GM18505 (cell line): ENCODE measurements at regions not wholly inside any gene's neighbourhood (a gene's known extent, or its start where the extent isn't known, plus 50 kb on each side); places are given as distances from the start of the nearest gene placed in this dataset.

Source experiments
- ATAC-seq: cut with Tn5 transposase; IDR thresholded peaks from one replicate; pipeline ENCODE4 v1.9.1; 2021; ENCODE audit not compliant: unreplicated experiment
- POLR2A ChIP-seq: IDR thresholded peaks from 4 replicates; pipeline ENCODE4 v1.6.1; 2011; ENCODE audit warnings: borderline replicate concordance; ENCODE audit not compliant: insufficient read depth, insufficient read length; ENCODE audit errors: extremely low read depth

DNA sequence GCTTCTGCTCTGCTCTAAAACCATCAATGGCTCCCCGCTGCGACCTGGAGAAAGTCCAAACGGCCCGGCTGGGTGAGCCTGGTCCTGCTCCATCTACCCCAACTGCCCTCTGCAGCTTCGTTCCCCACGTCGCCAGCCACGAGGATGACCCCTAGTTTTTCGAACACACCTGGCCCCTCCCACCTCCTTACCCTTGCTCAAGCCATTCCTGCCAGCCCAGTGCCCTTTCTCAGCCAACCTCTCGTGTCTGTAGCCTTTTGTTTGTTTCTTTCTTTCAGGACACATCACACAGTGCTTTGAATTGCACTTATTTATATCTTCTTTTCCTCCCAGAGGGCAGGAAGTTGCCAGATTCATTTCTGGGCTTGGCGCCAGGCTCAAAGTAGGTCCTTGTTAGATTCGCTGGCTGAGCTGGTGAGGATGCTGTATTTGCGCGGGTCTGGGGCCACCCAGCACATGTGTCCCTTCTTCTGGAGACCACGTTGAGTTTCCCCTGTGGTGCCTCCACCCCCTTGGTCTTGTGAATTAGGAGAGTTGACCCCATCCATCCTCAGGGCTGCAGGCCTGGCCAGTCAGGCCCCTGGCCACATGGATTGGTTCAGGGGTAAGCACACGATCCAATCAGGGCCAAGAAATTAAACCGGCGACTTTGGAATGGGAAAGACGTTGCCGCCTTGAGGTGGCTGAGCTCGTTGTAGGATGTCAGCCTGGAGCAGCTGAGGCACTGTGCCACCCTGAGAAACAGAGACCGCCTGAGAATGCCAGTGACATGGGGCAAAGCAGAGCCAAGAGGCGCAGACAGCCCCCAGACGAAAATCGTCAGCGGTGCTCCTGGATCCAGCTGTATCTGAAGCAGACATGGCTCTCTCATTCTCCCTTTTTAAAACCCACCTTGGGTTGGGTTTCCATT is 156.0 kb downstream of the CEBPB start:
- no peak for TF ChIP-seq POLR2A
- ATAC-seq: no peak

DNA sequence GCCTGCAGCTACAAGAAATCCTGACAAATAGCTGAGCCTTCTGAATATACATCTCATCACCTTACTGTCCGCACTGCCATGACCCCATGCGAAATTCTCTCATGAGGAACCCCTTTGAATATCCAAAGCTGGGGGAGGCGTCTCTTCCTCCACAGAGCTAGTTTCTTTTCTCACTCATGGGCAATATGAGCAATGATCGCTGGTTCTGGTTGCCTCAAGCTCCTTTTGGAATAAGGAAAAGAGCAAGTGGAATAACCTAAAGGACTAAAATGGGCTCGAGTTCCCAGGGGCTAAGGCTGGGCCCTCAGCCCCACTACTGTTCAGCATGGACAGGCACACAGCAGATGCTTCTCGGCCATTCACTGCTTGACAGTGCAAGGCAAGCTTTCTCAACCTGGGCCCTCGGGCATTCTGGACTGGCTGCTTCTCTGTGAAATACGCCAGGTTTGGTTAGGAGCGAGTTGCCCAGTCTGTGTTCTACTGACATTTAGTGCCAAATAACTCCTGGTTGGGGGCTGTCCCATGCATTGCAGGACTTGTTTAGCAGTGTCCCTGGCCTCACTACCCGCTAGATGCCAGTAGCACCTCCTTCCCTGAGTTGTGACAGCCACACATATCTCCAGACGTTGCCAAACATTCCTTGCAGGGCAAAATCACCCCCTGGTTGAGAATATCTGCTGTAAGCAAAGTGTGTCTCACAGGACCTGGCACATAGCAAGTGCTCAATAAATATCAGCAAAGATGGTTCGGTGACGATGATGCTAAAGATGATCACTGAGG is 156.8 kb downstream of the CEBPB start:
- TF ChIP-seq POLR2A: no peak
- no peak for ATAC-seq

DNA sequence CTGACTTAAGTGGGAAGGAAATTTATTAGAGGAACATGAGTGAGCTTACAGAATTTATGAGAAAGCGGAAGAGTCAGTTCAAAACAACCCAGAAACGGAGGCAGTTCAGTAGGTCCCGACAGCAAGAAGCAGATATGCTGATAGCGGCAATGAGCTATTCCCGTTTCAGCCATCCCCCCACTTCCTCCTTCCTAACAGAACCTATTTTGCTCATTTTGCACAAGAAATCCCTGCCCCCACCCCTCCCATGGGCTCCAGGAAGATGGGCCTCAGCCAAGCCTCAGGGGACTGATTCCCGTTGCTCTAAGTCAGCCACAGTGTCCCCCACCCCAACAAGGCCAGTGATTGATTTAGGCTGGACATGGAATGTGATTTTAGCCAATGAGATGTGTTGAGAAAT is 157.5 kb downstream of the CEBPB start:
- TF ChIP-seq POLR2A: no peak
- ATAC-seq: no peak

DNA sequence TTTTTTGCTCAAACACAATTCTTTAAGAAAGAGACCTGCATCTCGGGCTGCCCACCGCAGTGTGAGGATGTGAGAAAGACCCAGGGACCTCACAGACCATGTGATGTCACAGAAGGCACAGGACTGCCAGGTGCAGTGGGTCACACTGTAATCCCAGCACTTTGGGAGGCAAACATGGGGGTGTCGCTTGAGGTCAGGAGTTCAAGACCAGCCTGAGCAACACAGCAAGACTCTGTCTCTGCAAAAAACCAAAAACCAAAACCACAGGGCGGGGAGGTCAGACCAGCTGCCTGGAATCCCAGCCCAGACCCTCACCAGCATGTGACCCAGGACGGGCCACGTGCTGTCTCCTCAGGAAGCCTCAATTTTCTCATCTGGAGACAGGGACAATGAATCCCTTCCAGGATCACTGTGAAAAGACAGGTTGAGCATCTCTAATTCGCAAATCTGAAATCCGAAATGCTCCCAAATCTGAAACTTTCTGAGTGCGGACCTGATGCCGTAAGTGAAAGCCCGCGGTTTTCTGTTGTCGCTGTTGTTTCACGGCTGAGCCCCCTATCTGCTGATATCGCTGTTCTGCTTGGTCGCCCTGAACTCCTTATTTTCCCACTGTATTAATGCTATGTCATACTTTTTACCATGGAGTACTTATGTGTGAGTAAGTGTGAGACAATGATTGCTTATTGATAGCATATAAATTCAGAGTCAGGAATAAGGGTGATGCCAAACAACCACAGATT is 159.5 kb upstream of the PTPN1 start:
- TF ChIP-seq POLR2A: no peak
- ATAC-seq: no peak

DNA sequence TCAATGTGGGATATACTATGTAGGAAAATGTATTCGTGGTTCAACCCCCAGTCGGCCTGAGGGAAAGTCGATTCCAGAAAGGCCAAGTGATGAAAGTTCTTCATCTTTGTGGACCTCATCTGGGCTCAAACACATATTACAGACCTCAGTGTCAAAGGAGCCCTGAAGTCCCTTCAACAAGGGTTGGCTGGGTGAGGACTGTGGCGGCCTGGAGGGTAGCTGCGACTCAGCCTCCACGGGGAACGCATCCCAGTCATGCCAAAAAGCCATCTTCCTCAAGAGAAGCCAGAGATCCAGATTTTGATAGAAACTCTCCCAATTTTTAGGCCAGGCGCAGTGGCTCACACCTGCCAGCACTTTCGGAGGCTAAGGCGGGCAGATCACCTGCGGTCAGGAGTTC is 158.6 kb upstream of the PTPN1 start:
- TF ChIP-seq POLR2A: no peak
- no peak for ATAC-seq

DNA sequence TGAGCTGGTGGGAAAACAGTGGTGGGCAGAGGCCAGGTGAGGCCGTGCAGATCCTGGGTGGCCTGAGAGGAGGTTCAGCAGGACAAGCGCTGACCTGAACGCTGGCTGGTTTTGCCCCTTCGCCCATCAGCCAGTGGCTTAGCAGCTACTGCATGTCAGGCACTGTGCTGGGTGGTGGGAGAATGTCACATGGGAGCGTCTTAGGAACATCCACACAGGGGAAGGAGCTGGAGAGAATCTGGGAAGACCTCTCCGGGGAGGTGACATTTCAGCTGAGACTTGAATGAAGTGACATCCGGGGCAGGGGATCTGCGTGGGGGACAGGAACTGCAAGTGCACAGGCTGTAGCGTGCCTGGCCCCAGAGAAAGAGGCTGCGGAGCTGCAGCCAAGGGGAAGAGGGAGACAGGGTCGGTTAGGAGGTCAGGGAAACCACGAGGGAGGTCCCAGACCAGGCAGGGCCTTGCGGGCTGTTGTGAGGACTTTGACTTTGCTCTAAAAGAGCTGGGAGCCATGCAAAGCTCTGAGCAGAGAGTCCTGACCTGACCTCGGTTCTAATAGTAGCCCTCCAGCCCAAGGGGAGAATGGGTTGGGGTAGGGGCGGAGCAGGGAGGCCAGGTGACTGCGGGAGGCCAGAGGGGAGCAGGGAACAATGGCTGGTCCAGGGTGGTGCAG is 156.8 kb upstream of the PTPN1 start:
- TF ChIP-seq POLR2A: no peak
- ATAC-seq: no peak

DNA sequence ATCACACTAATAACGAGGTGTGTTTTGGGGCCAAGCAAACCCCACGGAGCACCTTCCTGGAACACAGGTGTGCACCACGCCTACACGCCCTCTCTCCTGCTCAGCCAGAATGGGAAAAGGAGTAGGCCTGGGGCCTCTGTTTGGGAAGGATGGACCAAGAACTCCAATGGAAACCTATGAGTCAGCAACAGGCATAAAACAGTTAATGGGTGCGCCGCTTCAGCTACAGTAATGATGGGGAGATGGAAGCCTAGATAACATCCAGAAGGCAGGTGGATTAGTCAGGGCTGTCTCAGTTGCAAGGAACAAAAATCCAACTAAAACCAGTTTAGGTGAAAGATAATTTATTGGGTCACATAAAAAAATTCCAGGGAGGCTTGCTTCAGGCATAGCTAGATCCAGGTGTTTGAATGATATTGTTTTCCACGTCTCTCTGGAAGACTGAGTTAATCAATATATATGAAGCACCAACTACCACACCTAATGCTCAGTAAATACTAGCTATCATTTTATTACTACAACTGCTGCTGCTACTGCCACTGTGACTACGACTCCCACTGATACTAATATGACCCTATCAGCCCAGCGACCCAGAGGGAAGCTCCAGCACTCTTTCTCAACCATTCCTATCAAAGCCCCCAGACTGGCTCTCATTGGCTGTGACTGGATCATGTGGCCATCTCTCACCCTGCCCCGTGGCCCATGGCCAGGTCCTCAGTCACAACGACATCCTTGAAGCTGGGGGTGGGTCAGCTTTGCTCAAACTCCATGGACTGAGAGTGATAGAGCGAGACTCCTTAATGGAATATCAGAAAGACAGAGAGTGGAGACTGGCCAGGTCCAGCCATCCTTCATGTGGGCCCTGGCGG is 155.2 kb upstream of the PTPN1 start:
- no peak for ATAC-seq
- no peak for TF ChIP-seq POLR2A

DNA sequence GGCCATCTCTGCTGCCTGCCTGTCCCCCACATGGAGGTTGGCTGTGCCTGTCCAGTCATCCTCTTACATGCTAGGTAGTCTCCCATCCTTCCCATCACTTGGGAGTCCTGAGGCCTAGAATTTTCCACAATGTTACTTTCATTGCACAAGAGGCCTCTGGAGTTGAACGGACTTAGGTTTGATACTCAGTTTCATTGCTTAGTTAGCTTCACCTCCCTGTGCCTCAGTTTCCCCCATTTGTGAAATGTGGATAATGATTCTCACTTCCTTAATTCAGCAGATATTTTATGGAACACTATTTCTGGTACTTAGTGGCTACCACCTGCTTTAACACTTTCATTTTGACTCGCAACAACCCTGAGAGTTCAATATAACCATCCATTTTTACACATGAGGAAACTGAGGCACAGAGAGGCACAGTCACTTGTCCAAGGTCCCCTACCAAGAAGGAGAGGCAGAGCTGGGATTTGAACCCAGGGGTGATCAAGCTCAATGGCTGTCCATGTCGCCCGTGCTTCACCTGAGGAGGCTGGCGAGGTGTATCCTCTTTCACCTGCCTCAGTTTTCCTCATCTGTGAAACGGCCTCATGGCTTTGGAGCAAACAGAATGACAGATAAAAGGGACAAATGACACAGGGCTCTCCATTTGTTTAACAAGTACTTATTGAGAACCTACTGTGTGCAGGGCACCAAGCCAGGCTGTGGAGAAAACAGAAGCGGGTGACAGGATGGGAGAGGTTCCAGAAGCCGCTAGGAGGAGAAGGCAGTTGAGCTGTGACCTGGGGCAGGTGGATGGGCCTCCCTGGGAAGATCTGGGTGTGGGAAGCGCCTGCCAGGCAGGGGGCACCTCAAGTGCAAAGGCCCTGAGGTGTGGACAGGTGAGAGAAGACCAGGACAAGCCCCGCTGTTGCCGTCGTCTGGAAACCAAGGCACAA is 154.3 kb upstream of the PTPN1 start:
- no peak for ATAC-seq
- no peak for TF ChIP-seq POLR2A

DNA sequence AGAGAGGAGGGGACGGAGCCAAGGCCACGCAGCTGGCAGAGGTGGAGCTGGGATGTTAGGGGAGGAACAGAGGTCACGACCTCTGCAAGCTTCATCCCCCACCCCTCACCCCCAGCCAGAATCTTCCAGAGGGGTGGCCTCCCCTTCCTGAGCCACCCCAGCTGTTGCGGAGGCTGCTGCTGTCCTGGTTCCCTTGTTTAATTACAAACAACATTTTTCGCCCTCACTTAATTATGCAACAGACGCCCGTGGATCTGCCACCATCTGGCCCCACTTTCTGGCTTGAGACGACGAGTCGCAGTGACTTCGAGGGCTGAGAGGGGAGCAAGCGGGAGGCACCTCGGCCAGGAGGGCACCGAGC is 153.7 kb upstream of the PTPN1 start:
- no peak for TF ChIP-seq POLR2A
- ATAC-seq: no peak

DNA sequence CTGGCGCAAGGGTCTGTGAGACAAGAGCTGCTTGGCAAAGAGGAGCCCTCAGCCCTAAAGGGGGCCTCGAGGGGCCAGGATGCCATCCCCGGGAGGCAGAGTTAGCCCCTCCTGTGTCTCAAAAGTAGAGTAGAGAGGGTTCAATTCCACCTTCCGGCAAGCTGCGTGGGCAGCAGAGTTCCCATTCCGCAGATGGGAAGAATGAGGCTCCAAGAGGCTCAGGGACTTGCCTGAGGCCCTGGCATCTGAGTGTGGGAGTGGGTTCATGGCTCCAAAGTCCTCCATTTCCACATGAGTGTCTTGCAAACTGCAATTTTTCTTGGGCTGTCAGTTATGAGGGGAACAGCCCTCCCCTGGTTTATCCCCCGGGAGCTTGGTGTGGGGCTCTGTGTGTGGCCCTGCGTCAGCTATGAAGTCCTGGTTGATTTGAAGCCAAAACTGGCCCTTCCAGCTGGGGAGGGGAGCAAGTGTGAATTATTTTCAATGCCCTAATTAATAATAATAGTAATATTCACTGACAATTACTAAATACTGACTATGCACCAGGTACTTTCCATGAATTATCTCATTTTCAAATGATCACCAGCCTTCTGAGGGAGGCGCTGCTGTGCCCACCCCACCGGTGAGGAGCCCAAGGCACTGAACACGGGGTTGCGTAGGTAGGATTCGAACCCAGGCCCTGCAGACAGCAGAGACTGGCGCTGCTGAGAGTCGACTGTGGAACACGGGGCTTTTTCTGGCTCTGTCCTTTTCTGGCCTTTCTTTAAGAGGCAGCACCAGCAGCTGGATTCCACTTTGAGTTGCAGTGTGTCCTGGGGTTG is 153.0 kb upstream of the PTPN1 start:
- no peak for ATAC-seq
- TF ChIP-seq POLR2A: no peak
